ENCODE measurements at regions not wholly inside any gene's neighbourhood (a gene's known extent, or its start where the extent isn't known, plus 50 kb on each side); places are given as distances from the start of the nearest gene placed in this dataset.

DNA sequence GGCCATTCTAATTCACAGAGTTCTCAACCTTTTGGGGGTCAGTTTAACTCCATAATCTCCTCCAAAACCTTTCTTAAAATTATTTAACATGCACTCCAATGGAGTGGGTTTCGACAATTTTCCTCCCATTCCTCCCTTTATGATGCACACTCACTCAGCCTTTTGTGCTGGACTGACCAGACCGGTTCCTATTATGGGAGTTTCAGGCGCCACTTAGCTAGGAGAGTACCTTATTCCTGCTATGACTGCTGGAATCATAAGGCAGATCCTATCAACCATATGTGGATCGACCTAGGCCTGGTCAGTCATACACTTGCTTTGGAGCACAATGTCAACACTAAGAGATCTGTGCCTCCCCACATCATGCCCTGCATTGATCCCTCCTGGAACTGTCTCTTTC lies 63.9 kb upstream of the MOCS1 start:
- TF ChIP-seq, protein P1, sequence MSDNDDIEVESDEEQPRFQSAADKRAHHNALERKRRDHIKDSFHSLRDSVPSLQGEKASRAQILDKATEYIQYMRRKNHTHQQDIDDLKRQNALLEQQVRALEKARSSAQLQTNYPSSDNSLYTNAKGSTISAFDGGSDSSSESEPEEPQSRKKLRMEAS (IDR thresholded peaks at IDR 0.05) = no peak
- TF ChIP-seq, protein P2, sequence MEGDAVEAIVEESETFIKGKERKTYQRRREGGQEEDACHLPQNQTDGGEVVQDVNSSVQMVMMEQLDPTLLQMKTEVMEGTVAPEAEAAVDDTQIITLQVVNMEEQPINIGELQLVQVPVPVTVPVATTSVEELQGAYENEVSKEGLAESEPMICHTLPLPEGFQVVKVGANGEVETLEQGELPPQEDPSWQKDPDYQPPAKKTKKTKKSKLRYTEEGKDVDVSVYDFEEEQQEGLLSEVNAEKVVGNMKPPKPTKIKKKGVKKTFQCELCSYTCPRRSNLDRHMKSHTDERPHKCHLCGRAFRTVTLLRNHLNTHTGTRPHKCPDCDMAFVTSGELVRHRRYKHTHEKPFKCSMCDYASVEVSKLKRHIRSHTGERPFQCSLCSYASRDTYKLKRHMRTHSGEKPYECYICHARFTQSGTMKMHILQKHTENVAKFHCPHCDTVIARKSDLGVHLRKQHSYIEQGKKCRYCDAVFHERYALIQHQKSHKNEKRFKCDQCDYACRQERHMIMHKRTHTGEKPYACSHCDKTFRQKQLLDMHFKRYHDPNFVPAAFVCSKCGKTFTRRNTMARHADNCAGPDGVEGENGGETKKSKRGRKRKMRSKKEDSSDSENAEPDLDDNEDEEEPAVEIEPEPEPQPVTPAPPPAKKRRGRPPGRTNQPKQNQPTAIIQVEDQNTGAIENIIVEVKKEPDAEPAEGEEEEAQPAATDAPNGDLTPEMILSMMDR (IDR thresholded peaks at IDR 0.05; ENCODE audit: low read depth, low read length, missing input control) = no peak
- no peak for TF ChIP-seq EGR1 (IDR thresholded peaks at IDR 0.05; ENCODE audit: low read depth in 2 of 2)
- no peak for TF ChIP-seq TAF1 (conservative IDR thresholded peaks at IDR 0.05)
- TF ChIP-seq JUND (IDR thresholded peaks at IDR 0.05) = no peak
- no peak for TF ChIP-seq RAD21 (IDR thresholded peaks at IDR 0.05)
- no peak for TF ChIP-seq YY1 (IDR thresholded peaks at IDR 0.05)
- TF ChIP-seq, protein P3, sequence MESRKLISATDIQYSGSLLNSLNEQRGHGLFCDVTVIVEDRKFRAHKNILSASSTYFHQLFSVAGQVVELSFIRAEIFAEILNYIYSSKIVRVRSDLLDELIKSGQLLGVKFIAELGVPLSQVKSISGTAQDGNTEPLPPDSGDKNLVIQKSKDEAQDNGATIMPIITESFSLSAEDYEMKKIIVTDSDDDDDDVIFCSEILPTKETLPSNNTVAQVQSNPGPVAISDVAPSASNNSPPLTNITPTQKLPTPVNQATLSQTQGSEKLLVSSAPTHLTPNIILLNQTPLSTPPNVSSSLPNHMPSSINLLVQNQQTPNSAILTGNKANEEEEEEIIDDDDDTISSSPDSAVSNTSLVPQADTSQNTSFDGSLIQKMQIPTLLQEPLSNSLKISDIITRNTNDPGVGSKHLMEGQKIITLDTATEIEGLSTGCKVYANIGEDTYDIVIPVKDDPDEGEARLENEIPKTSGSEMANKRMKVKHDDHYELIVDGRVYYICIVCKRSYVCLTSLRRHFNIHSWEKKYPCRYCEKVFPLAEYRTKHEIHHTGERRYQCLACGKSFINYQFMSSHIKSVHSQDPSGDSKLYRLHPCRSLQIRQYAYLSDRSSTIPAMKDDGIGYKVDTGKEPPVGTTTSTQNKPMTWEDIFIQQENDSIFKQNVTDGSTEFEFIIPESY (IDR thresholded peaks at IDR 0.05) = no peak
- TF ChIP-seq, protein P4, sequence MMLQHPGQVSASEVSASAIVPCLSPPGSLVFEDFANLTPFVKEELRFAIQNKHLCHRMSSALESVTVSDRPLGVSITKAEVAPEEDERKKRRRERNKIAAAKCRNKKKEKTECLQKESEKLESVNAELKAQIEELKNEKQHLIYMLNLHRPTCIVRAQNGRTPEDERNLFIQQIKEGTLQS (IDR thresholded peaks at IDR 0.05) = no peak
- TF ChIP-seq, protein P5, sequence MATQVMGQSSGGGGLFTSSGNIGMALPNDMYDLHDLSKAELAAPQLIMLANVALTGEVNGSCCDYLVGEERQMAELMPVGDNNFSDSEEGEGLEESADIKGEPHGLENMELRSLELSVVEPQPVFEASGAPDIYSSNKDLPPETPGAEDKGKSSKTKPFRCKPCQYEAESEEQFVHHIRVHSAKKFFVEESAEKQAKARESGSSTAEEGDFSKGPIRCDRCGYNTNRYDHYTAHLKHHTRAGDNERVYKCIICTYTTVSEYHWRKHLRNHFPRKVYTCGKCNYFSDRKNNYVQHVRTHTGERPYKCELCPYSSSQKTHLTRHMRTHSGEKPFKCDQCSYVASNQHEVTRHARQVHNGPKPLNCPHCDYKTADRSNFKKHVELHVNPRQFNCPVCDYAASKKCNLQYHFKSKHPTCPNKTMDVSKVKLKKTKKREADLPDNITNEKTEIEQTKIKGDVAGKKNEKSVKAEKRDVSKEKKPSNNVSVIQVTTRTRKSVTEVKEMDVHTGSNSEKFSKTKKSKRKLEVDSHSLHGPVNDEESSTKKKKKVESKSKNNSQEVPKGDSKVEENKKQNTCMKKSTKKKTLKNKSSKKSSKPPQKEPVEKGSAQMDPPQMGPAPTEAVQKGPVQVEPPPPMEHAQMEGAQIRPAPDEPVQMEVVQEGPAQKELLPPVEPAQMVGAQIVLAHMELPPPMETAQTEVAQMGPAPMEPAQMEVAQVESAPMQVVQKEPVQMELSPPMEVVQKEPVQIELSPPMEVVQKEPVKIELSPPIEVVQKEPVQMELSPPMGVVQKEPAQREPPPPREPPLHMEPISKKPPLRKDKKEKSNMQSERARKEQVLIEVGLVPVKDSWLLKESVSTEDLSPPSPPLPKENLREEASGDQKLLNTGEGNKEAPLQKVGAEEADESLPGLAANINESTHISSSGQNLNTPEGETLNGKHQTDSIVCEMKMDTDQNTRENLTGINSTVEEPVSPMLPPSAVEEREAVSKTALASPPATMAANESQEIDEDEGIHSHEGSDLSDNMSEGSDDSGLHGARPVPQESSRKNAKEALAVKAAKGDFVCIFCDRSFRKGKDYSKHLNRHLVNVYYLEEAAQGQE (IDR thresholded peaks at IDR 0.05) = no peak
- TF ChIP-seq SP1 (IDR thresholded peaks at IDR 0.05) = no peak
- no peak for TF ChIP-seq GABPA (IDR thresholded peaks at IDR 0.05 in 1 of 2, conservative IDR thresholded peaks at IDR 0.05 in 1 of 2)
- no peak for TF ChIP-seq RXRA (IDR thresholded peaks at IDR 0.05)
- TF ChIP-seq FOXA1 (IDR thresholded peaks at IDR 0.05) = no peak
